GM23338 (cell line): ENCODE measurements at regions not wholly inside any gene's neighbourhood (a gene's known extent, or its start where the extent isn't known, plus 50 kb on each side); places are given as distances from the start of the nearest gene placed in this dataset.

Experiments
- ATAC-seq: fragments of 200-7000 bp; cut with Tn5 transposase; 3 replicates; pipeline ENCODE4 v1.9.1; 2020
- DNase-seq: peaks from one replicate; pipeline ENCODE4 v3.0.0-alpha.2; 2015; ENCODE audit warnings: low spot score
- H2AFZ ChIP-seq: fragments of 200-600 bp; sonication (generic); 2 replicates; pipeline ENCODE4 v1.8.0; 2016; ENCODE audit warnings: antibody characterized with exemption, mild to moderate bottlenecking, moderate library complexity
- H3F3A ChIP-seq: fragments of 200-600 bp; sonication (generic); replicated peaks from 2 replicates; pipeline ENCODE4 v1.8.0; 2017; ENCODE audit warnings: antibody characterized with exemption, mixed run types, low read depth
- H3K27ac ChIP-seq: fragments of 200-600 bp; sonication (generic); 2 replicates; pipeline ENCODE4 v1.6.1; 2016; ENCODE audit warnings: low read depth
- H3K27me3 ChIP-seq: fragments of 200-600 bp; sonication (generic); 2 replicates; pipeline ENCODE4 v1.8.0; 2016; ENCODE audit warnings: mild to moderate bottlenecking, mixed run types, moderate library complexity; ENCODE audit not compliant: insufficient read depth
- H3K36me3 ChIP-seq: fragments of 200-600 bp; sonication (generic); 2 replicates; pipeline ENCODE4 v1.8.0; 2016; ENCODE audit warnings: mild to moderate bottlenecking; ENCODE audit not compliant: insufficient read depth
- H3K4me1 ChIP-seq: fragments of 200-600 bp; sonication (generic); 2 replicates; pipeline ENCODE4 v1.8.0; 2016; ENCODE audit warnings: mild to moderate bottlenecking, moderate library complexity; ENCODE audit not compliant: insufficient read depth
- H3K4me2 ChIP-seq: fragments of 200-600 bp; sonication (generic); 2 replicates; pipeline ENCODE4 v1.7.1; 2017; ENCODE audit warnings: mixed run types
- H3K4me3 ChIP-seq: fragments of 200-600 bp; sonication (generic); 2 replicates; pipeline ENCODE4 v1.6.1; 2016; ENCODE audit warnings: mixed run types
- H3K79me2 ChIP-seq: fragments of 200-600 bp; sonication (generic); replicated peaks from 2 replicates; pipeline ENCODE4 v1.8.0; 2017; ENCODE audit warnings: mild to moderate bottlenecking; ENCODE audit not compliant: insufficient read depth
- H3K9me2 ChIP-seq: fragments of 200-600 bp; sonication (generic); 2 replicates; pipeline ENCODE4 v1.8.0; 2017; ENCODE audit not compliant: insufficient read depth
- H4K20me1 ChIP-seq: fragments of 200-600 bp; sonication (generic); replicated peaks from 2 replicates; pipeline ENCODE4 v1.8.0; 2017; ENCODE audit warnings: mild to moderate bottlenecking; ENCODE audit not compliant: insufficient read depth
- H3K27ac Mint-ChIP-seq: 2 replicates; pipeline ENCODE4 v1.8.0; 2020; ENCODE audit warnings: inconsistent platforms, mild to moderate bottlenecking, moderate library complexity, mixed read lengths
- H3K27me3 Mint-ChIP-seq: 3 replicates; pipeline ENCODE4 v1.8.0; 2022; ENCODE audit warnings: low read depth, mild to moderate bottlenecking, moderate library complexity, mixed read lengths, inconsistent platforms; ENCODE audit not compliant: insufficient read depth, poor library complexity
- H3K36me3 Mint-ChIP-seq: 3 replicates; pipeline ENCODE4 v1.8.0; 2021; ENCODE audit warnings: low read depth, mild to moderate bottlenecking, inconsistent platforms, moderate library complexity, mixed read lengths
- H3K4me1 Mint-ChIP-seq: 3 replicates; pipeline ENCODE4 v1.8.0; 2020; ENCODE audit warnings: mild to moderate bottlenecking, inconsistent platforms, mixed read lengths
- H3K4me3 Mint-ChIP-seq: 3 replicates; pipeline ENCODE4 v1.8.0; 2021; ENCODE audit warnings: moderate library complexity, mild to moderate bottlenecking, inconsistent platforms, mixed read lengths
- H3K9me3 Mint-ChIP-seq: 3 replicates; pipeline ENCODE4 v1.8.0; 2020; ENCODE audit warnings: moderate library complexity, mild to moderate bottlenecking, inconsistent platforms, mixed read lengths
- EZH2phosphoT487 ChIP-seq: fragments of 200-600 bp; sonication (generic); IDR thresholded peaks from one replicate; pipeline ENCODE4 v1.8.1; 2018; ENCODE audit warnings: antibody characterized with exemption; ENCODE audit not compliant: unreplicated experiment
- NANOG ChIP-seq: IDR thresholded peaks from 2 replicates; pipeline ENCODE4 v1.6.1; 2016; ENCODE audit warnings: antibody characterized with exemption, borderline replicate concordance
- TF ChIP-seq, protein P1 (sequence below): fragments of 250-450 bp; sonication (Bioruptor Pico); IDR thresholded peaks from 2 replicates; pipeline ENCODE4 v1.5.0; 2020; ENCODE audit warnings: mild to moderate bottlenecking, moderate library complexity
- TF ChIP-seq, protein P2 (sequence below), 2 experiments: fragments of 200-600 bp in 1 of 2; sonication (generic) in 1 of 2; conservative IDR thresholded peaks; 2 replicates each; pipeline versions ENCODE4 v1.5.1 to v1.6.1; 2016 to 2017; ENCODE audit warnings: antibody characterized with exemption in 2 of 2, low read depth in 2 of 2, mild to moderate bottlenecking in 2 of 2, moderate library complexity in 1 of 2

DNA sequence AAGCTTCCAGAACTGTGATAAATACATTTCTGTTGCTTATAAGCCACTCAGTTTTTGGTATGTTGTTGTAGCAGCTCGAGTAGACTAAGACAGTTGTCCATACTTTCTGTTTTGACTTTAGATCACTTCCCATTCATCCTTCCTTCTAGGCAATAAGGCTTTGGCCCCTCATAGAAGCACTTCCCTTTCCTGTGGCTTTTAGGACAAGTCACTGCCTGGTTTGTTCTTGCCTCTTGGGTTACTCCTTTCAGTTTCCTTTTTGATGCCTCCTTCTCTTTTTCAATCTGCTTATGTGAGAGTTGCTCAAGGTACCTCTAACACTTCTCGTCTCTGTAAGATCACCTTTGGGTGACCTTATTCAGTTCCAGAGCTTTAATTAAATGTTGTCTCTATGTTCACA, 72.4 kb upstream of the NTRK2 start (continued):
- TF ChIP-seq, protein P1, sequence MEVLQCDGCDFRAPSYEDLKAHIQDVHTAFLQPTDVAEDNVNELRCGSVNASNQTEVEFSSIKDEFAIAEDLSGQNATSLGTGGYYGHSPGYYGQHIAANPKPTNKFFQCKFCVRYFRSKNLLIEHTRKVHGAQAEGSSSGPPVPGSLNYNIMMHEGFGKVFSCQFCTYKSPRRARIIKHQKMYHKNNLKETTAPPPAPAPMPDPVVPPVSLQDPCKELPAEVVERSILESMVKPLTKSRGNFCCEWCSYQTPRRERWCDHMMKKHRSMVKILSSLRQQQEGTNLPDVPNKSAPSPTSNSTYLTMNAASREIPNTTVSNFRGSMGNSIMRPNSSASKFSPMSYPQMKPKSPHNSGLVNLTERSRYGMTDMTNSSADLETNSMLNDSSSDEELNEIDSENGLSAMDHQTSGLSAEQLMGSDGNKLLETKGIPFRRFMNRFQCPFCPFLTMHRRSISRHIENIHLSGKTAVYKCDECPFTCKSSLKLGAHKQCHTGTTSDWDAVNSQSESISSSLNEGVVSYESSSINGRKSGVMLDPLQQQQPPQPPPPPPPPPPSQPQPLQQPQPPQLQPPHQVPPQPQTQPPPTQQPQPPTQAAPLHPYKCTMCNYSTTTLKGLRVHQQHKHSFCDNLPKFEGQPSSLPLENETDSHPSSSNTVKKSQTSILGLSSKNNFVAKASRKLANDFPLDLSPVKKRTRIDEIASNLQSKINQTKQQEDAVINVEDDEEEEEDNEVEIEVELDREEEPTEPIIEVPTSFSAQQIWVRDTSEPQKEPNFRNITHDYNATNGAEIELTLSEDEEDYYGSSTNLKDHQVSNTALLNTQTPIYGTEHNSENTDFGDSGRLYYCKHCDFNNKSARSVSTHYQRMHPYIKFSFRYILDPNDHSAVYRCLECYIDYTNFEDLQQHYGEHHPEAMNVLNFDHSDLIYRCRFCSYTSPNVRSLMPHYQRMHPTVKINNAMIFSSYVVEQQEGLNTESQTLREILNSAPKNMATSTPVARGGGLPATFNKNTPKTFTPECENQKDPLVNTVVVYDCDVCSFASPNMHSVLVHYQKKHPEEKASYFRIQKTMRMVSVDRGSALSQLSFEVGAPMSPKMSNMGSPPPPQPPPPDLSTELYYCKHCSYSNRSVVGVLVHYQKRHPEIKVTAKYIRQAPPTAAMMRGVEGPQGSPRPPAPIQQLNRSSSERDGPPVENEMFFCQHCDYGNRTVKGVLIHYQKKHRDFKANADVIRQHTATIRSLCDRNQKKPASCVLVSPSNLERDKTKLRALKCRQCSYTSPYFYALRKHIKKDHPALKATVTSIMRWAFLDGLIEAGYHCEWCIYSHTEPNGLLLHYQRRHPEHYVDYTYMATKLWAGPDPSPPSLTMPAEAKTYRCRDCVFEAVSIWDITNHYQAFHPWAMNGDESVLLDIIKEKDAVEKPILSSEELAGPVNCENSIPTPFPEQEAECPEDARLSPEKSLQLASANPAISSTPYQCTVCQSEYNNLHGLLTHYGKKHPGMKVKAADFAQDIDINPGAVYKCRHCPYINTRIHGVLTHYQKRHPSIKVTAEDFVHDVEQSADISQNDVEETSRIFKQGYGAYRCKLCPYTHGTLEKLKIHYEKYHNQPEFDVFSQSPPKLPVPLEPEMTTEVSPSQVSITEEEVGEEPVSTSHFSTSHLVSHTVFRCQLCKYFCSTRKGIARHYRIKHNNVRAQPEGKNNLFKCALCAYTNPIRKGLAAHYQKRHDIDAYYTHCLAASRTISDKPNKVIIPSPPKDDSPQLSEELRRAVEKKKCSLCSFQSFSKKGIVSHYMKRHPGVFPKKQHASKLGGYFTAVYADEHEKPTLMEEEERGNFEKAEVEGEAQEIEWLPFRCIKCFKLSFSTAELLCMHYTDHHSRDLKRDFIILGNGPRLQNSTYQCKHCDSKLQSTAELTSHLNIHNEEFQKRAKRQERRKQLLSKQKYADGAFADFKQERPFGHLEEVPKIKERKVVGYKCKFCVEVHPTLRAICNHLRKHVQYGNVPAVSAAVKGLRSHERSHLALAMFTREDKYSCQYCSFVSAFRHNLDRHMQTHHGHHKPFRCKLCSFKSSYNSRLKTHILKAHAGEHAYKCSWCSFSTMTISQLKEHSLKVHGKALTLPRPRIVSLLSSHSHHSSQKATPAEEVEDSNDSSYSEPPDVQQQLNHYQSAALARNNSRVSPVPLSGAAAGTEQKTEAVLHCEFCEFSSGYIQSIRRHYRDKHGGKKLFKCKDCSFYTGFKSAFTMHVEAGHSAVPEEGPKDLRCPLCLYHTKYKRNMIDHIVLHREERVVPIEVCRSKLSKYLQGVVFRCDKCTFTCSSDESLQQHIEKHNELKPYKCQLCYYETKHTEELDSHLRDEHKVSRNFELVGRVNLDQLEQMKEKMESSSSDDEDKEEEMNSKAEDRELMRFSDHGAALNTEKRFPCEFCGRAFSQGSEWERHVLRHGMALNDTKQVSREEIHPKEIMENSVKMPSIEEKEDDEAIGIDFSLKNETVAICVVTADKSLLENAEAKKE (CRISPR knock-in tag), result no peak

GRCh38 chr9:84598921-84599636, 70.5 kb upstream of the NTRK2 start:
- Mint-ChIP-seq H3K36me3 (no peaks in the 10 kb centered on the region), H3K4me1 (no peaks in the 10 kb centered on the region), H3K9me3 (no peaks in the 10 kb centered on the region), H3K27ac (no peak overlapping the region), H3K4me3 (no peak overlapping the region), H3K27me3 (peaks cover 2% of the 10 kb centered on the region)
- Histone ChIP-seq H3K4me1 (no peaks in the 10 kb centered on the region), H3K4me2 (no peak overlapping the region), H3K27ac (no peak overlapping the region), H3K79me2 (no peaks in the 10 kb centered on the region), H2AFZ (no peak overlapping the region), H3K4me3 (no peak overlapping the region), H4K20me1 (no peaks in the 10 kb centered on the region), H3F3A (no peaks in the 10 kb centered on the region), H3K9me2 (peaks cover 17% of the 10 kb centered on the region; the same call in 1 of the 2 replicates), H3K27me3 (no peaks in the 10 kb centered on the region), H3K36me3 (no peaks in the 10 kb centered on the region)
- DNase-seq, result no peak
- no peak for ATAC-seq
- TF ChIP-seq NANOG (no peak), EZH2phosphoT487 (no peak)
- TF ChIP-seq, protein P1 (CRISPR knock-in tag), result no peak
- TF ChIP-seq, protein P2, sequence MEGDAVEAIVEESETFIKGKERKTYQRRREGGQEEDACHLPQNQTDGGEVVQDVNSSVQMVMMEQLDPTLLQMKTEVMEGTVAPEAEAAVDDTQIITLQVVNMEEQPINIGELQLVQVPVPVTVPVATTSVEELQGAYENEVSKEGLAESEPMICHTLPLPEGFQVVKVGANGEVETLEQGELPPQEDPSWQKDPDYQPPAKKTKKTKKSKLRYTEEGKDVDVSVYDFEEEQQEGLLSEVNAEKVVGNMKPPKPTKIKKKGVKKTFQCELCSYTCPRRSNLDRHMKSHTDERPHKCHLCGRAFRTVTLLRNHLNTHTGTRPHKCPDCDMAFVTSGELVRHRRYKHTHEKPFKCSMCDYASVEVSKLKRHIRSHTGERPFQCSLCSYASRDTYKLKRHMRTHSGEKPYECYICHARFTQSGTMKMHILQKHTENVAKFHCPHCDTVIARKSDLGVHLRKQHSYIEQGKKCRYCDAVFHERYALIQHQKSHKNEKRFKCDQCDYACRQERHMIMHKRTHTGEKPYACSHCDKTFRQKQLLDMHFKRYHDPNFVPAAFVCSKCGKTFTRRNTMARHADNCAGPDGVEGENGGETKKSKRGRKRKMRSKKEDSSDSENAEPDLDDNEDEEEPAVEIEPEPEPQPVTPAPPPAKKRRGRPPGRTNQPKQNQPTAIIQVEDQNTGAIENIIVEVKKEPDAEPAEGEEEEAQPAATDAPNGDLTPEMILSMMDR (conservative IDR thresholded peaks at IDR 0.05; ENCODE audit: low read depth in 2 of 2), result no peak
